ENCODE measurements at regions not wholly inside any gene's neighbourhood (a gene's known extent, or its start where the extent isn't known, plus 50 kb on each side); places are given as distances from the start of the nearest gene placed in this dataset.
"Not testable (repeated sequence)": the region's sequence is repeated elsewhere in the genome, so short reads cannot be mapped to it uniquely, and the experiment has no call there.

GRCh38 chr5:83802686-83803085 lies 82.0 kb upstream of the HAPLN1 start:
- no peak for DNase-seq (ENCODE audit: low read depth in 2 of 2)

- no peak for DNase-seq (ENCODE audit: low read depth in 2 of 2)
Measured at GRCh38 chr5:83800201-83800600, 79.5 kb upstream of the HAPLN1 start.

- DNase-seq (ENCODE audit: low read depth in 2 of 2), result not testable (repeated sequence)
Measured at GRCh38 chr5:83799020-83799419, 78.4 kb upstream of the HAPLN1 start.

- no peak for DNase-seq (ENCODE audit: low read depth in 2 of 2)
Measured at GRCh38 chr5:83789371-83789770, 68.7 kb upstream of the HAPLN1 start.

- DNase-seq (ENCODE audit: low read depth in 2 of 2), result no peak
Measured at GRCh38 chr5:83787631-83788030, 67.0 kb upstream of the HAPLN1 start.

- no peak for DNase-seq (ENCODE audit: low read depth in 2 of 2)
Measured at GRCh38 chr5:83785176-83785668, 64.6 kb upstream of the HAPLN1 start.

GRCh38 chr5:83780699-83781350 lies 60.2 kb upstream of the HAPLN1 start:
- DNase-seq (ENCODE audit: low read depth in 2 of 2), result no peak

- no peak for DNase-seq (ENCODE audit: low read depth in 2 of 2)
Measured at GRCh38 chr5:83777856-83778255, 57.2 kb upstream of the HAPLN1 start.

GRCh38 chr5:83776437-83777031 lies 55.9 kb upstream of the HAPLN1 start:
- DNase-seq (ENCODE audit: low read depth in 2 of 2), result no peak
